PC-9 (cell line): ENCODE measurements at regions not wholly inside any gene's neighbourhood (a gene's known extent, or its start where the extent isn't known, plus 50 kb on each side); places are given as distances from the start of the nearest gene placed in this dataset.

ENCODE experiments used
- BruUV-seq: library from RNA; stranded (reverse); fragments of 400-500 nt; replicated peaks from 2 replicates; lab custom pipeline; 2021; lab: Mats Ljungman, UMichigan
- CTCF ChIA-PET: fragments of 300-600 bp; sonication (Branson Sonifier 250); formaldehyde crosslinking; loops from one replicate; lab custom pipeline; 2022; ENCODE audit warnings: antibody characterized with exemption; lab: Charles Lee
- POLR2A ChIA-PET: fragments of 300-600 bp; sonication (Branson Sonifier 250); formaldehyde crosslinking; loops from one replicate; lab custom pipeline; 2022; ENCODE audit warnings: antibody characterized with exemption; ENCODE audit not compliant: unreplicated experiment; lab: Charles Lee
- DNase-seq, 2 experiments: peaks; one replicate each; pipeline versions ENCODE4 v3.0.0 to v3.0.0-alpha.2; 2015 to 2022; ENCODE audit warnings: mixed read lengths in 1 of 2
- H2AFZ ChIP-seq: fragments of 200-600 bp; sonication (generic); 2 replicates; pipeline ENCODE4 v1.8.1; 2017; ENCODE audit warnings: antibody characterized with exemption
- H3F3A ChIP-seq: fragments of 200-600 bp; sonication (generic); 2 replicates; pipeline ENCODE4 v1.8.1; 2017; ENCODE audit warnings: antibody characterized with exemption, mild to moderate bottlenecking, low read depth; ENCODE audit not compliant: insufficient read depth
- H3K27ac ChIP-seq: fragments of 200-600 bp; sonication (generic); 2 replicates; pipeline ENCODE4 v1.6.1; 2016; ENCODE audit warnings: mixed run types
- H3K27me3 ChIP-seq: fragments of 200-600 bp; sonication (generic); 2 replicates; pipeline ENCODE4 v1.6.1; 2016; ENCODE audit warnings: low read depth, mixed run types; ENCODE audit not compliant: insufficient read depth
- H3K36me3 ChIP-seq: fragments of 200-600 bp; sonication (generic); 2 replicates; pipeline ENCODE4 v1.6.1; 2016; ENCODE audit warnings: low read depth, mixed run types
- H3K4me1 ChIP-seq: fragments of 200-600 bp; sonication (generic); replicated peaks from 2 replicates; pipeline ENCODE4 v1.6.1; 2016; ENCODE audit warnings: mixed run types; ENCODE audit not compliant: insufficient read depth
- H3K4me2 ChIP-seq: fragments of 200-600 bp; sonication (generic); 2 replicates; pipeline ENCODE4 v1.6.1; 2017; ENCODE audit warnings: mixed run types
- H3K4me3 ChIP-seq: fragments of 200-600 bp; sonication (generic); 2 replicates; pipeline ENCODE4 v1.6.1; 2016; ENCODE audit warnings: mixed run types
- H3K79me2 ChIP-seq: fragments of 200-600 bp; sonication (generic); 2 replicates; pipeline ENCODE4 v1.6.1; 2017; ENCODE audit warnings: low read depth, mixed run types
- H3K9me2 ChIP-seq: fragments of 200-600 bp; sonication (generic); 2 replicates; pipeline ENCODE4 v1.8.1; 2017; ENCODE audit warnings: mild to moderate bottlenecking; ENCODE audit not compliant: insufficient read depth
- H3K9me3 ChIP-seq: fragments of 200-600 bp; sonication (generic); 2 replicates; pipeline ENCODE4 v1.8.1; 2016; ENCODE audit warnings: low read depth; ENCODE audit not compliant: insufficient read depth
- H4K20me1 ChIP-seq: fragments of 200-600 bp; sonication (generic); 2 replicates; pipeline ENCODE4 v1.8.1; 2017; ENCODE audit not compliant: insufficient read depth
- EZH2 ChIP-seq: fragments of 200-600 bp; sonication (generic); IDR thresholded peaks from 2 replicates; pipeline ENCODE4 v1.8.0; 2017; ENCODE audit warnings: antibody characterized with exemption, low read depth
- intact Hi-C: fragments of 100-400 bp; cut with micrococcal nuclease; formaldehyde crosslinking; loops from one replicate; pipeline ENCODE4 v1.10.0; 2022; ENCODE audit not compliant: unreplicated experiment
- TF ChIP-seq, protein P1 (sequence below): fragments of 200-600 bp; sonication (generic); conservative IDR thresholded peaks from 2 replicates; pipeline ENCODE4 v1.6.1; 2017; ENCODE audit warnings: mixed run types, antibody characterized with exemption, mild to moderate bottlenecking, moderate library complexity

DNA sequence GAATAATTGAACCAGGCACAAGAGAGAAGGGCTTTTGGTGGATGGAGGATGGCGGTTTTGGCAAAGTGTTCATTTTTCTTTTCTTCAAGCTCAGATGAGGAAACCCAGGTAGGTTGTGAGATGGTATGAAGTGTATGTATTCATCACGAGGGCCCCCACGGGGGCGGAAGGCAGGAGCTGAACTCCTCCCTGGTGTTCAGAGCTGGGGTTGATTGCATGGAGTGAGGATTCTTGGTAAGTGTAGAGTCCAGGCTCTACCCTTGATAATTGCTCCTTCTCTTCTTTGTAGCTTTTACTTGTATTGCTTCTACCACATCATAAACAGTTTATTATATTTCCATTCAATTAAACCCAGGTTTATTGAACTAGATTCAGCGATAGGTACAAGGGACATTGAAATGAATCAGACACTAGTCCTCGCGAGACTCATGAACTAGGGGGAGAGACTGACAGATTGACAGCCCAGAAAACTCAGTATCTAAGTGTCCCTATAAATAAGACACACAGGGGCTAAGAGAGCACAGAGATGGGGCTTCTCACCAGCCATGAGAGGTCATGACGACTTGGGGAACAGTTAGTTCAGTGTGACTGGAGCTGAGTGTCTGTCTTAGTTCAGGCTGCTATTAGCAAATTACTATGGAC lies 116.7 kb upstream of the KLF4 start:
- H3K4me3 ChIP-seq = no peak overlapping the region
- H3K27me3 ChIP-seq = no peaks in the 10 kb centered on the region
- CTCF ChIA-PET = no interaction called here
- H3K79me2 ChIP-seq = no peaks in the 10 kb centered on the region
- H3K9me3 ChIP-seq = no peaks in the 10 kb centered on the region
- H3F3A ChIP-seq = no peaks in the 10 kb centered on the region
- no TSS peak for BruUV-seq
- no peaks in the 10 kb centered on the region for H4K20me1 ChIP-seq
- intact Hi-C loops = no loop called here
- H2AFZ ChIP-seq = no peak overlapping the region
- no peak overlapping the region for H3K27ac ChIP-seq
- POLR2A ChIA-PET = interaction anchor here (0.7 kb wide), 1 partner anchor 666 kb away, joined by 3 read pairs; no protein-coding TSS in a partner anchor
- no peak for TF ChIP-seq EZH2
- H3K4me1 ChIP-seq = no peaks in the 10 kb centered on the region
- no peaks in the 10 kb centered on the region for H3K9me2 ChIP-seq
- no peak overlapping the region for H3K4me2 ChIP-seq
- no peaks in the 10 kb centered on the region for H3K36me3 ChIP-seq
- DNase-seq = no peak

DNA sequence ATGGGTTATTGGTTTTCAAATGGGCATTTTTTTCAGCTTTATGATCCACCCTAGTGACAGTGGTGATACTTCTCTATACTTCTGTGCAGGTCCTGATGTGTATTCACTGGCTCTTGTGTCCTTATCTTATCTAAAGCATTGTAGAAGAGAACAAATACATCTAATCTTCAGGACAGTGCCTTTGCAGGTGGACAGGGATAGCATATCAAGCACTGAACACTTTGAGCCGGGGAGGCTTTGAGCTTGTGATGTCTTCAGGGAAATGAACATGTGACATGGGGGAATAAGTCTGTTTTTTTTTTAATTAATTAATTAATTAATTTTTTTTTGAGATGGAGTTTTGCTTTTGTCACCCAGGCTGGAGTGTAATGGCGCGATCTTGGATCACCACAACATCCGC lies 115.5 kb upstream of the KLF4 start:
- H3K4me2 ChIP-seq = no peak overlapping the region
- TF ChIP-seq, protein P1, sequence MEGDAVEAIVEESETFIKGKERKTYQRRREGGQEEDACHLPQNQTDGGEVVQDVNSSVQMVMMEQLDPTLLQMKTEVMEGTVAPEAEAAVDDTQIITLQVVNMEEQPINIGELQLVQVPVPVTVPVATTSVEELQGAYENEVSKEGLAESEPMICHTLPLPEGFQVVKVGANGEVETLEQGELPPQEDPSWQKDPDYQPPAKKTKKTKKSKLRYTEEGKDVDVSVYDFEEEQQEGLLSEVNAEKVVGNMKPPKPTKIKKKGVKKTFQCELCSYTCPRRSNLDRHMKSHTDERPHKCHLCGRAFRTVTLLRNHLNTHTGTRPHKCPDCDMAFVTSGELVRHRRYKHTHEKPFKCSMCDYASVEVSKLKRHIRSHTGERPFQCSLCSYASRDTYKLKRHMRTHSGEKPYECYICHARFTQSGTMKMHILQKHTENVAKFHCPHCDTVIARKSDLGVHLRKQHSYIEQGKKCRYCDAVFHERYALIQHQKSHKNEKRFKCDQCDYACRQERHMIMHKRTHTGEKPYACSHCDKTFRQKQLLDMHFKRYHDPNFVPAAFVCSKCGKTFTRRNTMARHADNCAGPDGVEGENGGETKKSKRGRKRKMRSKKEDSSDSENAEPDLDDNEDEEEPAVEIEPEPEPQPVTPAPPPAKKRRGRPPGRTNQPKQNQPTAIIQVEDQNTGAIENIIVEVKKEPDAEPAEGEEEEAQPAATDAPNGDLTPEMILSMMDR = no peak
- no peak for TF ChIP-seq EZH2
- no peak overlapping the region for H3K27ac ChIP-seq
- no peaks in the 10 kb centered on the region for H3K79me2 ChIP-seq
- intact Hi-C loops = no loop called here
- no peaks in the 10 kb centered on the region for H3K9me3 ChIP-seq
- ChIA-PET CTCF (no interaction called here), POLR2A (no interaction called here)
- H4K20me1 ChIP-seq = no peaks in the 10 kb centered on the region
- H3K4me3 ChIP-seq = no peak overlapping the region
- no peak for DNase-seq
- no TSS peak for BruUV-seq
- no peak overlapping the region for H2AFZ ChIP-seq
- H3K4me1 ChIP-seq = no peaks in the 10 kb centered on the region
- H3K36me3 ChIP-seq = no peaks in the 10 kb centered on the region
- no peaks in the 10 kb centered on the region for H3K27me3 ChIP-seq
- no peaks in the 10 kb centered on the region for H3F3A ChIP-seq
- H3K9me2 ChIP-seq = no peaks in the 10 kb centered on the region

DNA sequence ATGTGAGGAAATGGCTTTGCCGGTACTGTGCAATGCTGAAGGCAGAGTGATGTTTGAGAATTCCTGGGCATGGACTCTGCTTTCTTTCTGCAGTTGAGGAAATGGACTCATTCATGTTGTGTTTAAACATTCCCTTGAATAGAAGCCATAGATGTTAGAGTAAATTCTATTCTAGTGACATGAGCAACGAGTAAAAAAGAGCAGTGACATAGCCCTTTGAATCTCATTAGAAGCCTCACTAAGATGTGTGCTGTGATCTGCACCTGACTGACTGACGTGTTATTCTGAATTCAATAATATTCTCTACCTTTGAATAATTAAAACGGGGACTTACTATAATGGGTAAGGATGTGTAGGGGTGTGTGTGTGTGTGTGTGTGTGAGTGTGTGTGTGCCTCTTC lies 113.7 kb upstream of the KLF4 start:
- H4K20me1 ChIP-seq = no peaks in the 10 kb centered on the region
- no peaks in the 10 kb centered on the region for H3K27me3 ChIP-seq
- DNase-seq = no peak
- no peak overlapping the region for H3K4me3 ChIP-seq
- H3K36me3 ChIP-seq = no peaks in the 10 kb centered on the region
- H3K79me2 ChIP-seq = no peaks in the 10 kb centered on the region
- H3K9me3 ChIP-seq = no peaks in the 10 kb centered on the region
- intact Hi-C loops = no loop called here
- no peaks in the 10 kb centered on the region for H3K9me2 ChIP-seq
- CTCF ChIA-PET = no interaction called here
- TF ChIP-seq, protein P1 = no peak
- no peak for TF ChIP-seq EZH2
- POLR2A ChIA-PET = interaction anchor here (0.5 kb wide), 1 partner anchor 316 kb away, joined by 4 read pairs; no protein-coding TSS in a partner anchor
- no TSS peak for BruUV-seq
- H3F3A ChIP-seq = no peaks in the 10 kb centered on the region
- no peak overlapping the region for H3K4me2 ChIP-seq
- no peak overlapping the region for H2AFZ ChIP-seq
- H3K4me1 ChIP-seq = no peaks in the 10 kb centered on the region
- H3K27ac ChIP-seq = no peak overlapping the region

DNA sequence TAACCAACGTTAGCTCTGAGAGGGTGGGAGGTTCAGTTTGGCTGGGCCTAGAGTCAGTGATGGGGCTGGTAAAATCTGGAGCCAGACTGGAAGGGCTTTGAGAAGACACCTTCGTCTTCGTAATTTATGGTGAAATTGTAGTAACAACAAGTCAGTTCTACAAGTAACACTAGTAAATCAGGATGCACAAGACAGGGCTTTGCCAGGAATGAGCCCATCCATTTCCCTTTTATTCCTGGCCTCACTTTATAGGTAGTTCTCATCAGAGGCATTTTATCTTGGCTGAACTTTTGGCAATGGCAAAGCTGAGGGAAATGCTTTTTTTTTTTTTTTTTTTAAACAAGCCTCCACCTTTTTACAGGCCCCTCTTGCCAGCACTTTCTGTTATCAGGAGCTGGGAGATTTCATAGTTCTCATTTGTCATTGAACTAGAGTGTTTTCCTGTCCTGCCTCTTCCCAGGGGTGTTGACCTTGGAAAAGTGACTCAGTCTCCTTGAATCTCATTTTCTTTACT lies 110.5 kb upstream of the KLF4 start:
- H3K27me3 ChIP-seq = no peaks in the 10 kb centered on the region
- BruUV-seq = no TSS peak
- H3K9me2 ChIP-seq = no peaks in the 10 kb centered on the region
- no peak overlapping the region for H3K4me2 ChIP-seq
- no peak overlapping the region for H3K27ac ChIP-seq
- no peak overlapping the region for H3K4me3 ChIP-seq
- ChIA-PET CTCF (no interaction called here), POLR2A (no interaction called here)
- no peaks in the 10 kb centered on the region for H3F3A ChIP-seq
- no peak for DNase-seq
- no peaks in the 10 kb centered on the region for H4K20me1 ChIP-seq
- TF ChIP-seq, protein P1 = no peak
- no peak for TF ChIP-seq EZH2
- intact Hi-C loops = no loop called here
- H3K79me2 ChIP-seq = no peaks in the 10 kb centered on the region
- H3K9me3 ChIP-seq = no peaks in the 10 kb centered on the region
- no peaks in the 10 kb centered on the region for H3K4me1 ChIP-seq
- no peak overlapping the region for H2AFZ ChIP-seq
- no peaks in the 10 kb centered on the region for H3K36me3 ChIP-seq
